HG02938 (cell line): ENCODE measurements at regions not wholly inside any gene's neighbourhood (a gene's known extent, or its start where the extent isn't known, plus 50 kb on each side); places are given as distances from the start of the nearest gene placed in this dataset.
"Not testable (repeated sequence)": the region's sequence is repeated elsewhere in the genome, so short reads cannot be mapped to it uniquely, and the experiment has no call there.

Source experiments
- ATAC-seq: cut with Tn5 transposase; IDR thresholded peaks from one replicate; pipeline ENCODE4 v1.9.1; 2021; ENCODE audit warnings: mild to moderate bottlenecking, moderate library complexity; ENCODE audit not compliant: unreplicated experiment

- not testable (repeated sequence) for ATAC-seq
Observed at GRCh38 chr15:85196697-85197096, 183.7 kb upstream of the AKAP13 start.

- ATAC-seq = not testable (repeated sequence)
Observed at GRCh38 chr15:85197582-85197981, 182.8 kb upstream of the AKAP13 start.

- not testable (repeated sequence) for ATAC-seq
Observed at GRCh38 chr15:85198432-85198831, 182.0 kb upstream of the AKAP13 start.

- ATAC-seq = peak; percentile 89
Observed at GRCh38 chr15:85200215-85200614, 180.2 kb upstream of the AKAP13 start.

- ATAC-seq = not testable (repeated sequence)
Observed at GRCh38 chr15:85201118-85201793, 179.1 kb upstream of the AKAP13 start.

GRCh38 chr15:85204481-85204880 is 175.9 kb upstream of the AKAP13 start:
- not testable (repeated sequence) for ATAC-seq

GRCh38 chr15:85233791-85234325 is 146.5 kb upstream of the AKAP13 start:
- not testable (repeated sequence) for ATAC-seq

GRCh38 chr15:85234450-85235196 is 145.8 kb upstream of the AKAP13 start:
- not testable (repeated sequence) for ATAC-seq

- not testable (repeated sequence) for ATAC-seq
Observed at GRCh38 chr15:85244056-85244455, 136.3 kb upstream of the AKAP13 start.

GRCh38 chr15:85250938-85251542 is 129.4 kb upstream of the AKAP13 start:
- ATAC-seq = not testable (repeated sequence)

- ATAC-seq = peak; percentile 69
Observed at GRCh38 chr15:85253196-85253915, 127.0 kb upstream of the AKAP13 start.

- ATAC-seq = not testable (repeated sequence)
Observed at GRCh38 chr15:85254961-85255360, 125.4 kb upstream of the AKAP13 start.

- not testable (repeated sequence) for ATAC-seq
Observed at GRCh38 chr15:85255502-85255901, 124.9 kb upstream of the AKAP13 start.

GRCh38 chr15:85256009-85256997 is 124.1 kb upstream of the AKAP13 start:
- not testable (repeated sequence) for ATAC-seq

- ATAC-seq = not testable (repeated sequence)
Observed at GRCh38 chr15:85258062-85258445, 122.3 kb upstream of the AKAP13 start.

- ATAC-seq = not testable (repeated sequence)
Observed at GRCh38 chr15:85258559-85259209, 121.7 kb upstream of the AKAP13 start.

- ATAC-seq = not testable (repeated sequence)
Observed at GRCh38 chr15:85260526-85260925, 119.9 kb upstream of the AKAP13 start.

GRCh38 chr15:85262461-85263055 is 117.8 kb upstream of the AKAP13 start:
- not testable (repeated sequence) for ATAC-seq
